Activated CD4-positive, alpha-beta T cell treated with anti-CD3 and anti-CD28 coated beads, Interleukin-2, amount 10 ng/mL, durations not matched to agents 24 days and 14 days (primary cell): ENCODE measurements at regions not wholly inside any gene's neighbourhood (a gene's known extent, or its start where the extent isn't known, plus 50 kb on each side); places are given as distances from the start of the nearest gene placed in this dataset.

Source experiments
- DNase-seq: peaks from one replicate; pipeline ENCODE4 v3.0.0; 2022
- H3K27ac Mint-ChIP-seq: one replicate; pipeline ENCODE4 v1.8.0; 2022; ENCODE audit warnings: mild to moderate bottlenecking, mixed read lengths
- H3K27me3 Mint-ChIP-seq: one replicate; pipeline ENCODE4 v1.8.0; 2022; ENCODE audit warnings: mixed read lengths
- H3K36me3 Mint-ChIP-seq: one replicate; pipeline ENCODE4 v1.8.0; 2022; ENCODE audit warnings: low read depth, mild to moderate bottlenecking, mixed read lengths
- H3K4me1 Mint-ChIP-seq: one replicate; pipeline ENCODE4 v1.8.0; 2021; ENCODE audit warnings: mixed read lengths
- H3K4me3 Mint-ChIP-seq: one replicate; pipeline ENCODE4 v1.8.0; 2022; ENCODE audit warnings: mild to moderate bottlenecking, moderate library complexity, mixed read lengths
- H3K9me3 Mint-ChIP-seq: one replicate; pipeline ENCODE4 v1.8.0; 2021; ENCODE audit warnings: mixed read lengths
- intact Hi-C: fragments of 100-400 bp; cut with micrococcal nuclease; formaldehyde crosslinking; loops from one replicate; pipeline ENCODE4 v1.15.1; 2023

DNA sequence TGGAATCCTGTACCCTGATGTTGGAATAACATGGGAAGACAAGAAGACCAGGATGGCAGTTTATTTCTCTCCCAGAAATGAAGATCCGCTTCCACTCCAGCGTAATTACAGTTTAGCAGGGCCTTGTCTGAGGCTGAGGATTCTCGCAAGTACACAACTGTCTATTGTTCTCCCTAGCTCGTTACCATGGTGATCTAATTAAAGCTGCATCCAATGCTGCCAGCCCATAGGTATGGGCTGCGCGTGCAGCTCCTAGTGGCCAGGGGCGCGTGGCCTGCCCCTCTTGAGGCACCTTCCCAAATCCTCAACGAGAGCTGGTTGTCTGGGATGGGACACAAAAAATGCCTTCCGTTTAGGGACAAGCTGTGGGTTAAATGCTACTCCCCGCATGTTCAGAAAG lies 344.9 kb downstream of the CYRIA start:
- Mint-ChIP-seq H3K36me3 (no peaks in the 10 kb centered on the region), H3K4me3 (no peak overlapping the region)
- intact Hi-C loops, result no loop called here

DNA sequence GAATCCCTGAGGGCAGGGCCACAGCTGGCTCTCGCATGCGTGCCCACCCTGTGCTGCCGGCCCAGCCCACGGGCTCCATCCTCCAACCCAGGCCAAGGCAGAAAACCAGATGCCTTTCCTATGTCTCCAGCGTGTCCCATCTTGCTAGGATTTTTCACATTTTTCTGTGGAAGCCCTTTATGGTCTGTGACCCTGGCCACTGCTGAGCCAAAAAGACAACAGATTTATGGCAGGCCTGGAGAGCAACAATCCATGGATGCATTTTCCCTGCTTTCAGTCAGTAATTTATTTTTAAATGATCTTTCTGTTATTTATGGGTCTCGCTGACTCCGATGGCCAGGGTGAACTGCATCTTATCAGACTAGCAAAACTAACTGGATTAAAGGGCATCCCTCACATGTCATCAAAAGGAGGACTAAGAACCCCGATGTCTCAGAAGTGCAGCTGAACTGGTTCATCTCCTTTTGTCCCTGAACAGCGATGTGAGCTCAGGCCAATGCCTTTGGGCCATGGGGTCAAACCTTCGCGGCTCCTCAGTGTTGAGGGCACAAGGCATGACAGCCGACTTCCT lies 346.0 kb downstream of the CYRIA start:
- Mint-ChIP-seq H3K9me3 (no peaks in the 10 kb centered on the region), H3K27me3 (no peaks in the 10 kb centered on the region)
- DNase-seq, result peak; percentile 45

More for the DNA sequence above, 344.9 kb downstream of the CYRIA start:
- no peak overlapping the region for H3K27ac Mint-ChIP-seq
- peak; percentile 25 for DNase-seq
- H3K4me1 Mint-ChIP-seq, result no peaks in the 10 kb centered on the region
- no peaks in the 10 kb centered on the region for H3K27me3 Mint-ChIP-seq
- H3K9me3 Mint-ChIP-seq, result no peaks in the 10 kb centered on the region

DNA sequence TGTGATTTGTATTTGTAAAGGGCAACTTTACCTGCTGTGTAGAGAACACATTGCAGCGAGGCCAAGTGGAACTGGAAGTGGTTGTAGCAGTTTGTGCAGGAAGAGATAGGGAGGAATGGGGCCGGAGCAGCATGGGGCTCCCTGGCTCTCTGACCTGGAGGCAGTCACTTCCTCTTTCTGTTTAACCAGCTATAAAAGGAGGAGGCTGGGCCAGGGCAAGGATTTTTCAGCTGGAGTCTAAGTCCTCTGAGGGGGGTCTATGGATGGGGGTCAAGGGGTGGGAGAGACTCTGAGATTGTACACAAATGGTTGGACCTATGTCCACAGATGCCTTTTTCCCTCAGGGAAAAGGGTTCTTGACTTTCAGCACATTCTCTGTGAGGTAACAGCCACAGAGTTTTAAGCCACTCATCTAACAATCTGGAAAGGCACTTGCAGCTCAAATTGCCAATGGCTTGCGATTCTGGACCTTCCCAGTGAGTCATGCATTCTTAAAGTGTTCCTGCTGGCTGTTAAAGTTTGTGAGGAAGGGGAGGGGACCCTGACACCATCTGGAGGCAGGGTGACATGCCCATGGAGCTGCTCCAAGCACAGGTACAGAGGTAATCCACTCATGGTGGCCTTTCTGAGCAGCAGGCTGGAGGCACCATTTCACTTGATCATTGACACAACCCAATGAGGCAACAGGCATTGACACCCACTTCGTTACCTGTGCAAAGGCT lies 347.0 kb downstream of the CYRIA start:
- Mint-ChIP-seq H3K9me3 (no peaks in the 10 kb centered on the region), H3K27me3 (no peaks in the 10 kb centered on the region), H3K4me1 (no peaks in the 10 kb centered on the region), H3K36me3 (no peaks in the 10 kb centered on the region), H3K27ac (no peak overlapping the region), H3K4me3 (no peak overlapping the region)
- no peak for DNase-seq
- intact Hi-C loops, result no loop called here

More for the DNA sequence above, 346.0 kb downstream of the CYRIA start:
- Mint-ChIP-seq H3K36me3 (no peaks in the 10 kb centered on the region), H3K4me3 (no peak overlapping the region), H3K27ac (no peak overlapping the region), H3K4me1 (no peaks in the 10 kb centered on the region)
- intact Hi-C loops, result no loop called here

DNA sequence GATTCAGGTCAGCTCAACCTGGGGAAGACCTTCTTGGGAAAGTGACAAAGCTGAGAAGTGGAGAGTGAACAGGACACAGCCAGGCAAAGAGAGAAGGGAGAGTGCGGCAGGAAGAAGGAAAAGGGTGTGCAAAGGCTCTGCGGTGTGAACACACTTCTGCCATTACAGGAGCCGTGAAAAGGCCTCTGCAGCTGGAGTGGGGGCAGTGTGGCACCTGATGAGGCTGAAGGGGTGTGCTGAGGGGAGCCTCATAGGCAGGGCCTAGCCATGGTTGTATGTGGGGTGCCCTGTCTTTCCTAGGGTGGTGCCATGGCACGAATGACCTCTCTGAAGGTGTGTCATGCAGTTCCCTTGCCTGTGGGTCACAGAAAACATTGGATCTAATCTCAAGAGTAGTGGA lies 347.6 kb downstream of the CYRIA start:
- DNase-seq, result no peak
- H3K4me1 Mint-ChIP-seq, result no peaks in the 10 kb centered on the region
- no peaks in the 10 kb centered on the region for H3K36me3 Mint-ChIP-seq
- intact Hi-C loops, result no loop called here
- H3K27ac Mint-ChIP-seq, result no peak overlapping the region
- H3K4me3 Mint-ChIP-seq, result no peak overlapping the region
- no peaks in the 10 kb centered on the region for H3K27me3 Mint-ChIP-seq
- no peaks in the 10 kb centered on the region for H3K9me3 Mint-ChIP-seq

DNA sequence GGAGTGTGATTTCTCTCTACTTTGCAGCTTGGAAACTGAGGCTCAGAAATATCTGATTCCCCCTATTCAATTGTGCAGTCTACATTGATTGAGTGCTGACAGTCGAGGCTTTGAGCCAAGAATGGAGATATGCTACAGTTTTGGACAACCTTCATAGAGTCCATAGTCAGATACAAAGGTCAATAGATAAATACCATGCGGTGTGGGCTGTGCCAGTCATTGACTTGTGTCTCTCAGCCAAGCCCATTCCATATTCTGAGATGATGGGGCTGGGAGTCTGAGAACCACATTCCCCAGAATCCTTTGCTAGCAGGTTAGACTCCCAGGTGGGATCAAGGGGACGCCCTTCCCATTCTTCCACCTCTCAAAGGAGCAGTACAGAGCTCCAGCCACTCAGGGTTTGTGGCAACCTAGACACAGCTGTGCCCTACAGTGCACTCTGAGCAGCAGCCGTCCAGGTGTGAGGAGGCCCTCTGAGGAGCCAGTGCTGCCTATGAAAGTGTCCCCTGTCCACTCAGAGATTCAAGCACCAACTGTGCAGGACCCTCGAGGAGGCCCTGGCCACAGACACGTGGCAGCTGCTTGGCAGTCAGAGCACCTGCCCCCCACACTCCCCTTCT lies 348.3 kb downstream of the CYRIA start:
- no peaks in the 10 kb centered on the region for H3K4me1 Mint-ChIP-seq
- H3K27me3 Mint-ChIP-seq, result no peaks in the 10 kb centered on the region
- no peak overlapping the region for H3K27ac Mint-ChIP-seq
- intact Hi-C loops, result no loop called here
- no peak overlapping the region for H3K4me3 Mint-ChIP-seq
- no peaks in the 10 kb centered on the region for H3K36me3 Mint-ChIP-seq
- no peaks in the 10 kb centered on the region for H3K9me3 Mint-ChIP-seq
- DNase-seq, result no peak

DNA sequence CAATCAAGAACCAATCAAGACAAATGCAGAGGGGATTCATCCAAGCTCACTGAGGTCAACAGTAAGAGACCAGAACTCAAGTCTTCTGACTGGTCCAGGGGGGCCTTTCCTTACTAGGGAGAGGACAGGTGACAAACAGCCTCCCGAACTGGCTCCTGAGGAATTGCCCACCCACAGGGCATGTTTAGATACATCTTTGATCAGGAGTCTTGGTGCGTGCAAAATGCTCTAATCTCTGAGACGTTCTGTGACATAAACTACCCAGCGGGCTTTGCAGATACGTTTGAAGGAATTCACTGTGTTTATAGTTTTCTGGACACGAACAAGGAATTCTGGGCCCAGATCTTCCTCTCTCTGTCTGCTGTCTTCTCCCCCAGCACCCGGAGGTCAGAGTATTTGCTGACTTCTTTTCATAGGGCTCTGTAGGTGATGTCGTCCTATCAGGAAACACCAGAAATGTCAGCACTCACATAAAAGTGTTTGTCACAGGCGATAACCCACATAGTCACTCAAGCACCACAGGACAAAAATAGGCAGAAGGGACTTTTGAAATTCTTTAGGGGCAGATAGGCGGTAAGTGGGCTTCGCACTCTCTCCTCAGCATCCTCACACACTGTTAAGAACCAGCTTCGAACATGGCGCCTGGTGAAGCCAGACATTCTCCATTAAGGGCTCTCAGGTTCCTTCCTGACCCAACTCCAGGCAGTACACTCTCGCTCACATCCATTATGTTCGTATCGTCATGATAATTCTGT lies 349.0 kb downstream of the CYRIA start:
- Mint-ChIP-seq H3K4me1 (no peaks in the 10 kb centered on the region), H3K27me3 (no peaks in the 10 kb centered on the region), H3K4me3 (no peak overlapping the region), H3K27ac (no peak overlapping the region), H3K36me3 (no peaks in the 10 kb centered on the region), H3K9me3 (no peaks in the 10 kb centered on the region)
- no peak for DNase-seq
- intact Hi-C loops, result no loop called here

DNA sequence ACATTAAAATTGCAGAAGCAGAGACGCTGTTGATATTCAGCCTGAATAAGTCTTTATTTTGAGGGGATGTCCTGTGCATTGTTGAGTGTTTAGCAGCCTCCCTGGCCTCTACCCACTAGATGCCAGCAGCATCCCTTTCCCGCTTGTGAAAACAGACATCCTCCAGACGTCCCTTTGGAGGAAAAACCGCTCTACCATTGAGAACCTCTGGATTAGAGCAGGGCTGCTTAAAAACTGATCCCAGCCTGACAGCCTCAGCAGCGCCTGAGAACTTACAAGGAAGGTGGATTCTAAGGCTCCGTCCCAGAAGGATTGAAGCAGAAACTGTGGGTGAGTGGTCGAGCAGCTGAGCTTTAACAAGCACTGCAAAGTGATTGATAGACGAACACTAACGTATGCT lies 349.7 kb downstream of the CYRIA start:
- no peak for DNase-seq
- H3K4me1 Mint-ChIP-seq, result no peaks in the 10 kb centered on the region
- intact Hi-C loops, result no loop called here
- H3K36me3 Mint-ChIP-seq, result no peaks in the 10 kb centered on the region
- no peak overlapping the region for H3K4me3 Mint-ChIP-seq
- H3K9me3 Mint-ChIP-seq, result no peaks in the 10 kb centered on the region
- no peak overlapping the region for H3K27ac Mint-ChIP-seq
- no peaks in the 10 kb centered on the region for H3K27me3 Mint-ChIP-seq

DNA sequence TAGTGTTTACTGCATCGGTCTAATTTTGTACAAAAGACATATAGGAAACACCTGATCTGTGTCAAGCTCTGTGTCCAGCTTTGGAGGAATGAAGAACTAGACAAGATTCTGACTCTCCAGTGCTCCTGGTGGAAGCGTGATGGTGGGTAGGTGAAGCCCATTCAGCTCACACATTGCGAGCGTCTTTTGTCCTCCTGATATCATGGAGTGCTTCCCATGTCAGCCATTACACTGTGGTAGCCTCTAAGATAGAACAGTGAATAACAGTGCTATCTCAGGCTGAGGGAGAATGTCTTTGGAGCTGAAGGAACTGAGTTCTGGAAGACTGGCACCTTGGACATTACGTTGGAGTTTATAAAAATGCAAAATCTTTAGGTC lies 350.2 kb downstream of the CYRIA start:
- H3K27ac Mint-ChIP-seq, result no peak overlapping the region
- no peak for DNase-seq
- H3K36me3 Mint-ChIP-seq, result no peaks in the 10 kb centered on the region
- intact Hi-C loops, result no loop called here
- no peak overlapping the region for H3K4me3 Mint-ChIP-seq
- H3K9me3 Mint-ChIP-seq, result no peaks in the 10 kb centered on the region
- no peaks in the 10 kb centered on the region for H3K27me3 Mint-ChIP-seq
- no peaks in the 10 kb centered on the region for H3K4me1 Mint-ChIP-seq

DNA sequence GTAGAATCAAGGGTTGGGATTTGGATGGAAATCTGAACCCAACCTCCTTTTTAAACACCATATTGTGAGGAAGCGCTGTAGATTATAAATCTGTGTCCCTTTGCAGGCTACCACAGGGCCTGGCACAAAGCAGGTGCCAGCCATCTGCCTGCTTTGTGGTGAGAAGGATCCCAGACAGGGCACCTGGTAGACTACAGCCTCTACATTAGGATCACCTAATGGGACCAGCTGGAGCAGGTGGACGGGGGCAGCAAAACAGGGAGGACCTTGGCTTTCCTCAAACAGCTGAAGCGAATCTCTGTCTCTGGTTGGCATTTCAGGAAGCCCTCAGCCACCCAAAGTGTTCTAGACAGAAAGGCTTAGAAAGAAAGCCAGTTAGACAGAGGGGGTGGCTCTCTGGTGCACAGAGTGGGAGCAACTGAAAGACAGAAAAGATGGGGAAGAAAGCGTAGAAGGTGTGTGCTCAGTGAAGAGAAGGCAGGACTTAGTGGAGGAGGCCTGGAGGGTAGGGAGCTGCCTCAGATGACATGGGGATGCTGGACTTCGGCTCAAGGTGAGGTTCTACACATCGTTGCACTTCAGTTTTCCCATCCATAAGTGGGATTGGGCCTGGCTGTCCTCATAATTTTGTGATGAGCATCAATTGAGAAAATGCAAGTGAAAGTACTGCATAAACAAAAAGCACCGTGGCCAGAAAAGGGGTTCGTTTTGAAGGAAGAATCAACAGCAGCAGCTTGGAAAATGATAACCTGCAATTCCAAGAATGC lies 350.8 kb downstream of the CYRIA start:
- no peaks in the 10 kb centered on the region for H3K4me1 Mint-ChIP-seq
- H3K9me3 Mint-ChIP-seq, result no peaks in the 10 kb centered on the region
- no peaks in the 10 kb centered on the region for H3K27me3 Mint-ChIP-seq
- no peak overlapping the region for H3K4me3 Mint-ChIP-seq
- no peak for DNase-seq
- intact Hi-C loops, result no loop called here
- H3K36me3 Mint-ChIP-seq, result no peaks in the 10 kb centered on the region
- H3K27ac Mint-ChIP-seq, result no peak overlapping the region

DNA sequence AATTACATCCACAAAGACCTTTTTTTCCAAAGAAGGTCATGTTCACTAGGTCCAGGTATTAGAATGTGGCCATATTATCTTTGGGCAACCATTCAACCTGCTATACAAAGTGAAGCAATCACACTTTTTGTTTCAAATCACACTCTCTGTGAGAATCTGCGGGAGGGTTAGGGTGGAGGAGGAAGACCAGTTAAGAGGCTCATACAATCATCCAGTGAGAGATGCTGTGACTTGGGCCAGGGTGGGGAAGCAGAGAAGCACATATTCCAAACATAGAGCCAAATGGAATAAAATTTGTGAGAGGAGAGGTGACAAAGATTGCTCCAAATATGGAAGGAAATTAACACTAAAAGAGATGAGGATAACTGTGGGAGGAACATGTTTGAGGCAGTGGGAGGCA lies 351.6 kb downstream of the CYRIA start:
- Mint-ChIP-seq H3K27ac (no peak overlapping the region), H3K4me3 (no peak overlapping the region), H3K4me1 (no peaks in the 10 kb centered on the region), H3K36me3 (no peaks in the 10 kb centered on the region), H3K27me3 (no peaks in the 10 kb centered on the region), H3K9me3 (no peaks in the 10 kb centered on the region)
- intact Hi-C loops, result no loop called here
- DNase-seq, result no peak

DNA sequence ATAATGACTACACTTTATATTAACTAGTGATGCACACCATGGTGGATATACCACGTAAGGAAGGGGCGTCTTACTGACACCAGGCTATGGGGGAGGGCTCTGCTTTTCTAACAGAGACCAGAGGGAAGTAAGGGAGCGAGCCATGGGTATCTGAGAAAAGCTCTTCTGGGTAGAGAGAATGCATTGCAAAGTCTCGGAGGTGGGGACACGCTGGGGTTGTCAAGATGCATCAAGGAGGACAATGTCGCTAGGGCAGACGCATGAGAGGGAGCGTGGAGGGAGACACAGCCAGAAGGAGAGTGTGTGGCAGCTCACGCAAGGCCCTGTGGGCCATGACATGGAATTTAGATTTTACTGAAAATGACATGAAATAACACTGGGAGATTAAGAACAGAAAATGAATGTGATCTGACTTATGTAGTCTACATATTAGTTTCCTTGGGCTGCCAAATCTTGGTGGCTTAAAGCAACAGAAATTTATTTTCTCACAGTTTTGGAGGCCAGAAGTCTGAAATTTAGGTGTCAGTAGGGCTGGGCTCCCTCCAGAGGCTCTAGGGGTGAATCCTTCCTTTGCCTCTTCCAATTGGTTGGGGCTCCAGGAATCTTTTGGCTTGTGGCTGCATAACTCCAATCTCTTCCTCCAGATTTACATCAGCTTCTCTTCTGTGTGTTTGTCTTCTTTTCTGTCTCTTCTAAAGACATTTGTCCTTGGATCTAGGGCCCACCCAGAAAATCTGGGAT lies 352.2 kb downstream of the CYRIA start:
- Mint-ChIP-seq H3K4me3 (no peak overlapping the region), H3K36me3 (no peaks in the 10 kb centered on the region), H3K4me1 (no peaks in the 10 kb centered on the region), H3K27ac (no peak overlapping the region), H3K27me3 (no peaks in the 10 kb centered on the region), H3K9me3 (no peaks in the 10 kb centered on the region)
- DNase-seq, result no peak
- intact Hi-C loops, result no loop called here

DNA sequence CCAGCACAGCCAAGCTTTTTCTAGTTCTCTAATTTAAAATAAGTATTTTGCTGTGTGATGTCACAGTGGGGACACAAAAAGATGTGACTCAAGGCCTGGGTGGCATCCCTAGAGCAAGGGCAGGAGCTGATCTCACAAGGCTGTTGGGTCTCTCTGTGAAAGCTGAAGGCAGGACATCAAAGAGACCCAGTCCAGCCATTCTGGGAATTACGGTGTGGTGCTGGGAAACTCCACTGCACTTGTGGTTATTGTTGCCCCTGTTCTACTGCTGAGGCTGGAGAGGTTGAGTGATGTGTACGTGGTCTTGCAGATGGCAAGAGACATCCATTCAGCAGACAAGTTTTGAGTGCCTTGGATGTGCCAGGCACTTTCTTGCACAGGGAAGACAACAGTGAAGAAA lies 352.9 kb downstream of the CYRIA start:
- Mint-ChIP-seq H3K36me3 (no peaks in the 10 kb centered on the region), H3K27ac (no peak overlapping the region), H3K4me1 (no peaks in the 10 kb centered on the region), H3K4me3 (no peak overlapping the region), H3K27me3 (no peaks in the 10 kb centered on the region), H3K9me3 (no peaks in the 10 kb centered on the region)
- intact Hi-C loops, result no loop called here
- DNase-seq, result no peak
